DMS53 treated with DMSO at 0.1 percent for 48 hours (cell line): ENCODE measurements at regions not wholly inside any gene's neighbourhood (a gene's known extent, or its start where the extent isn't known, plus 50 kb on each side); places are given as distances from the start of the nearest gene placed in this dataset.
"Not testable (repeated sequence)": the region's sequence is repeated elsewhere in the genome, so short reads cannot be mapped to it uniquely, and the experiment has no call there.

Source experiments
- DNase-seq: peaks from one replicate; lab custom pipeline; 2025; ENCODE audit not compliant: unreplicated experiment; lab: John Stamatoyannopoulos, UW

DNA sequence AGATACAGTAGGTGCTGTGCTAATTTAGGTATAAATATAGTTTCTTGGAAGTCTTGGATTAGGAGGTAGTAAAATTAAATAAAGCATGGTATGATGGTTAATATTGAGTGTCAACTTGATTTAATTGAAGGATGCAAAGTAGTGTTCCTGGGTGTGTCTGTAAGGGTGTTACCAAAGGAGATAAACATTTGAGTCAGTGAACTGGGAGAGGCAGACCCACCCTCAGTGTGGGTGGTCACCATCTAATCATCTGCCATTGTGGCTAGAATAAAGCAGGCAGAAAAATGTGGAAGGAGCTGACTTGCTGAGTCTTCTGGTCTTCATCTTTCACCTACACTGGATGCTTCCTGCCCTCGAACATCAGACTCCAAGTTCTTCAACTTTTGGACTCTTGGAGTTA is 153.7 kb upstream of the GK2 start:
- DNase-seq, result no peak

DNA sequence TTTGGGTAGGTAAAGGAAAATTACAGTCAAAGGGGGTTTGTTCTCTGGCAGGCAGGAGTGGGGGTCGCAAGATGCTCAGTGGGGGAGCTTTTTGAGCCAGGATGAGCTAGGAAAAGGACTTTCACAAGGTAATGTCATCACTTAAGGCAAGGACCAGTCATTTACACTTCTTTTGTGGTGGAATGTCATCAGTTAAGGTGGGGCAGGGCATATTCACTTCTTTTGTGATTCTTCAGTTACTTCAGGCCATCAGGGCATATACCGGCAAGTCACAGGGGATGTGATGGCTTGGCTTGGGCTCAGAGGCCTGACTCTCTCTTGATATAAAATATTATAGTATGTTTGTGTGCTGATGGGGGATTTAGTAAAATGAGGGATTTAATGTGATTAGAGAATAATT is 151.4 kb upstream of the GK2 start:
- DNase-seq, result not testable (repeated sequence)

DNA sequence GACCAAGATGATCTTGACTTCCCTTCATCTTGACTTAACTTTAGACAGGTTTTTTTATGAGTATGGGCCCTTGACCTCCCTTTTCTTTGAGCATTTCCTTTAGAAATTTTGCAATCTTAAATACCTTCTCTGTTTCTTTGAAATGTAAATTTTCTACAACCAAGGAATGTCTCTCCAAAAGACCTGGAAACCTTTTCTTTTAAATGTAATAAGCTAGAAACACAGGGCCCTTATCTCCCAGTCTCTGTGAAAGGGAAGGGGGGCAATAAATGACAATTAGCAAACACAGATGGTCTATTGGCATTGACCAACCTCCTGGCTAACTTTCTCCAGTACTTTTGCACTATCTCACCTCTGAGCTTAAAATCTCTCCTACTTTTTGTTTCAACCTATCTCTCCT is 144.3 kb upstream of the GK2 start:
- DNase-seq, result no peak

DNA sequence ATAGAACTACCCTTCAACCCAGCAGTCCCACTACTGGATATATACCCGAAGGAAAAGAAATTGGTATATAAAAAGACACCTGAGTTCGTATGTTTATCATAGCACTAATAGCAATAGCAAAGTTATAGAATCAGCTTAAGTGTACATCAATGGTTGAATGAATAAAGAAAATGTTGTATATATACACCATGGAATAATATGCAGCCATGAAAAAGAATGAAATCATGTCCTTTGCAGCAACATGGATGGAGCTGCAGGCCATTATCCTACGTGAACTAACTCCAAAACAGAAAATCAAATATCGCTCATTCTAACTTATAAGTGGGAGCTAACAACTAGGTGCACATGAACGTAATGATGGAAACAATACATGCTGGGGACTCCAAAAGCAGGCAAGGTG is 143.5 kb upstream of the GK2 start:
- DNase-seq, result no peak

DNA sequence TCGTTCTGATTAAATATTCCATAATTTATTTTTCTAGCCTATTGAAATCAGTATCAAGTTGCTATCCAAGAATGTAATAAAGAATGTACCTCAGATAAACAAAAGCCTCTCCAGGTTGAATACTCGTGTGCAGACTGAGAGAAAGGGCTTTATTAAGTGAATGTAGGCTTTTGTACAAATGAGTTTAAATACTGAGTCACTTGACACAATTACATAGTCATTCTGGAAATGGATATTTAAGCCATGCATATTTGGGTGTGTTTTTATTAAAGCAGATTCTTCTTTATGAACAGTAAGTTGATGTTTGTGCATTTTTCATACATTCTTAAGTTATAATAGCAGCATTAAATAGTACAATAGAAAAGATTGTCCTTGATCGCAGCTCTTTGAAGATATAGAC is 139.8 kb upstream of the GK2 start:
- DNase-seq, result no peak

DNA sequence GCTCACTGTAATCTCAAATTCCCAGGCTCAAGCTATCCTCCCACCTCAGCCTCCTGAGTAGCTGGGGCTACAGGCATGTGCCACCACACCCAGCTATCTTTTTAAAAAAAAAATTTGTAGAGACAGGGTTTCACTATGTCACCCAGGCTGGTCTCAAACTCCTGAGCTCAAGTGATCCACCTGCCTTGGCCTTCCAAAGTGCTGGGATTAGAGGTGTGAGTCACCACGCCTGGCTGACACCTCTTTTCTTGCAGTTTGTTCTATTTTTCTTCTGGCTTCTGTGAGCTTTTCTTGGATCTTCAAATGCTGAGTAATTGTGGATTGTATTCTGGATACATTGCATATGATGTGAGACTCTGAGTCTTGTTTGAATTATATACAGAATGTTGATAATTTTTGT is 137.3 kb upstream of the GK2 start:
- not testable (repeated sequence) for DNase-seq

DNA sequence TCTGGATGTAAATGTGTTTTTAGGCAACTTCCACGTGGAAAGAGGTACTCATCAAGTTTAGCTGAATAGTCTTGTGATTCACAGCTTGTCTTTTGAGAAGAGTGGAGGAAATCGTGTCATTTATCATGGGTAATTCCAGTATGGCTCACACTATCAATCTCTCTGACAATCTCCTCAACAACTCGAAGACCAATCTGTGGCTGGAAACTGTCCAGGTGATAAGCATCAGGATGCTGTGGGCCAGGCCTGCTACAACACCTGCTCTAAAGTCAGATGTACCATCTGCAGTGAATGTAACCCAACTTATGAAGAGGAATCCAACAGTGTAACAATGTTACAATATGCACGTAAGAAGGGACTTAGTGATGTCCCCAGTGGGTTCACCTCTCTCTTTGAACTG is 132.1 kb upstream of the GK2 start:
- no peak for DNase-seq

DNA sequence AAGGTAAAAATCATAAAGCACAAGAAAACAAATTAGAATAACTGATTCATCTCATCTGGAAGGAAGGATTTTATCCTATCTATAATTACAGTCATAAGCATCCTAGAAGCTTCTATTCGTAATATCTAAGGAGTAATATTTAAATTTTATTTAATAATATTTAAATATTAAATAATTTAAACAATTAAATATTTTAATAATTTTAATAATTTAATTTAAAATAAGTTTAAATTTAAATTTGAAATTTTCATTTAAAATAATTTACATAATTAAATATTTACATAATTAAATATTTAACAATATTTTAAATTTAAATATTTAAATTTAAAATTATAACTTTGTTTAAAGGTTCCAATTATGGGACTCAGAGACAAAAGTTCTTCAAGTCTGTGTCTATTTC is 127.5 kb upstream of the GK2 start:
- no peak for DNase-seq

DNA sequence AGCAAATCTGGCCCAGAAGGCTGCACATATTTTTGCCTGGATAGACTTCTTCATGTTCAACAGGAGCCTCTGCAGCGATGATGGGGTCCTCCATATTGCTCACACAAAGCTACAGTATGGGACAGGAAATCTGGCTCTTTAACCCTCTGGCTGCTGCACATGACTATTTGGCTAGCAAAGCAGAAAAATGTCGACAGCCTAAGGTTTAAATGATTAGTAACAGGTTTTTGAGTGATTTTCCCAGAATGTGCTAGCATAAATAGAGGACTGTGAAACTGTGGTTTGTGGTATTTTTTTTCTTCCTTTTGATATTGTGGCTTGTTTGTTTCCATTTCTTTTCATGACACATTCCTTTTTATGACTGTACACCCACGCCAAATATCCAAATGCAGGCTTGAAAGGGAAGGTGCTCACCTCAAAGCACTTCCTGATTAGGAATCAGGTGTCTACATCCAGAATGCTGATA is 120.2 kb upstream of the GK2 start:
- DNase-seq, result no peak

DNA sequence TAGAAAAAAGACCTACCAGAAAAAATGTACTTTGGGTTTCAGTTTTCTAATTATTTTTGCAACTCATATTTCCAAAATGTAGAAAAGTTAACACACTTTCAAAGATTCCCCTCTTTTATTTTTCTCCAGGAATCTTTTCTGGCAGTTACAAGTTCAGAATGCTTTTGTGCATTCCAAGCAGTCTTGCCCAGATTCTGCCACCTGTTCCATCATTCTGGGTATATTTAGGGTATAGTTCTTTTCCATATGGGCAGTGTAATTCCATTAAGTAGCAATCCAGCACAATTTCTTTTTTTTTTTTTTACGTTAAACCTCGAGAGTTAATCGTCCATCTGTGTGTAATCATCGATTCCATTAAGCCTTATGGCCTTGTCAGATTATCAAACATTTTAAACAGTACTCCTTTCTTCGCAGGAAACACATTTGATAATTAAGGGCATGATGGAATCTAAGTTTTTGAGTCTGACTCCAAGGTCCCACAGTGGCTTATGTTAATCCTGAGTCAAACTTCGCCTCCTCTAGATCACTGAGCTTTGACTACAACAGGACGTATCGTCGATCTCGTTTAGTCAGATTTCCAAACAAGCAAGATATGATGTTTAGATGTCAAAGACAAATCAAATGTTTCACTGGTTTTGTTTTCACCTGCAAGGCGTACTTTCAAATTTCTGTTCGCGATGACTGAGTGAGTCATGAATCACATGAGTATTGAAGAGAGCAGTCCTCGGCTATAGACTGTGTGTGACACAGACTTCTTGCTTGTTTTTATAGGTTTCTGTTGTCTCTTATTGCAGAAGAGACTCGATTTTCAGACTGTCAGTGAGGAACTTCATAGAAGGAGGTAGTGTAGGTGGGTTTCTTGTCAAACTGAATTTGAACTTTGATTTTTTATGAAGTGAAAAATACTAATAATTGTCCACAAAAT is 118.9 kb upstream of the GK2 start:
- no peak for DNase-seq

DNA sequence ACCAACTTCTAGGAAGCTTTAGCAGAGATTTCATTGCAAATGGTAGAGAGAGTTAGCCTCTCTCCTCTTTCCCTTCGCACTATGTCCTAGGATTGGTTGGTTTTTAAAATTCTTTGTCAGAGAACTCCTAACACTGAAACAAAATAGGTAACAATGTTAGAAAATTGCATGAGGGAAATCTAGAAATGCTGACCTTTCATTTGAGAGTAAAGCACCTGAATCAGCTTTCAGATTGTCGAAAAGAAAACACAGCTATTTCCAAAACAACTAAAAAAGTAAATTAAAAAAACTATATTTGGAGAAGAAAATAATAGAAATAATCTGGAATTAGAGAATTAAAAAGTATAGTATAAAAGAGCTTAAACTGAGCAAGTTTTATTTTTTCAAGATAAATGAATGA is 108.1 kb upstream of the GK2 start:
- no peak for DNase-seq

DNA sequence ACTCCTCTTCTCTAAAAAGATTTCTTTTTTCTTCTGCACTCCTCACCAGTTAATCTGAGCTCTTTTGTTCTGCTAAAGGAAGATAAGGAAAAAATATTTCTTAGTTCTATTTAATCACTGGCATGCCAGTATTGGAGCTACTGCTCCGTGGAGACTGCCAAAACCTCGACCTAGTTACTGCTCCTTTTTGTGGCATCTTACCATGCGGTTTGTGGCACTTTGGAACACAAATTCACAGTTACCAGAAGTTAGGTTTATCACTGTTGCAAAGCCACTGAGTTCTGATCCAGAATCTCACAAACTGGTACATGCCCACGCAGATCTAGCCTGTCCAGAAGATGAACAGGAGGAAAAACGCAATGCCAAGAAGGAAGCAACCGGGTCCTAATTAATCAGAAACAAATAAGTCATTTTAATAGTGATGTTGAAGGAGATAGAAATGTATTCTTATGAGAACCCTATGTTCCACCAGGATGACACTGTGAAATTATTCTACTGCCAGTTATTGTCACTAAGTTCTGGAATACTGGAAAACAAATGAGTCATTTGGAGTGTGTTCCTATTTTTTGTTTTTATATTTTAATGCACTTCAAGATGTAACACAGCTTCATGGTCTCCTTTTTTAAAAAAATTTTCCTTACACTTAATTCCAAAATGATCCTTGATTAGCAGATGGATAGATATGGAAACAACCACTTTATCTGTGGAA is 106.7 kb upstream of the GK2 start:
- DNase-seq, result no peak

DNA sequence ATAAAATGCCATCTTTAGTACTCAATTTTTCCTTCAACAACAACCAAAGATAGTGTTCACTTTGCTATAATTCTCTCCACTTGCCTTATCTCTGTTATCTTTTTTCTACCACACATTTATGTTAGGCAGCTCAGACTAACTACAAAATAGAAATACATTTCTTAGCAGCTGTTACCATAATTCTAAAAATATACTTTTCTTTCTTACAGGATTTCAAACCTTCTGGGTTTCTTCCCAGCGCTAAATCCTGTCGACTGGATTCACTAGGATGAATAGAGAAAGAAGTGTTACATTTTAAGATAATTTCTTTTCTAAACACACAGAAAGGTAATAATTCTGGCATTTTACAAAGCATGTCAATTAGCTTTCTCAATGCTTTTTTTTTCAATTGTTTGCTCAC is 105.5 kb upstream of the GK2 start:
- no peak for DNase-seq

DNA sequence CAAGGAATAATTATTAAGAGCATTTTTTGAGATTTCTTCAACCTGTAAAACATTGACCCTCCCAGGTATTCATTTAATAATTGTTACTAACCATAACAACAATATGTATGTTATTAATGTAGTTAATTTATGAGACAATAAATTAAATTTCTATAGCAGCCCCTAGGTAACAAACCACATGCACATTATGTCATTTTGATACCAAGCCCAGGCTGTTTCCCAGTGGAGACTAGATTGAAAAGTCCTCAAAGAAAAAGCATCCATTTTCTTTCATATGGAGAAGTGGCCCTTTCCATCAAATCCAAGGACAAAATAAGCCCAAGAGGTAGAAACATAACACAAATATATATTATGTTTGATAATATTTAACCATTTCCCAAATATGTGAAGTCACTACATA is 104.3 kb upstream of the GK2 start:
- DNase-seq, result no peak

DNA sequence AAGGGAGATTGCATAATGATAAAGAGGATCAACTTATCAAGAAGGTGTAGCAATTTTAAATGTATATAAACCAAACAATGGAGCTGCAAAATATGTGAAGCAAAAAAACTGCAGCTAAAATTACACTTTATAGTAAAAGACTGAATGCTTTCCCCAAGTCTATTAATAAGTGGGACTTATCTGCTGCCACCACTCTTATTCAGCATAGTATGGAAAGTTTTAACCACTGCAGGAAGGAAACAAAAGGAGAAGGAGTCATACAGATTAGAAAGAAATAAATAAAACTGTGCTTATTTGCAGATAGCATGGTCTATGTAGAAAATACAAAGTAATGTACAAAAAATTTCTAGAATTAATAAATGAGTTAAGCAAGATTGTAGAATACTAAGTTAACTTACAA is 94.1 kb upstream of the GK2 start:
- no peak for DNase-seq

DNA sequence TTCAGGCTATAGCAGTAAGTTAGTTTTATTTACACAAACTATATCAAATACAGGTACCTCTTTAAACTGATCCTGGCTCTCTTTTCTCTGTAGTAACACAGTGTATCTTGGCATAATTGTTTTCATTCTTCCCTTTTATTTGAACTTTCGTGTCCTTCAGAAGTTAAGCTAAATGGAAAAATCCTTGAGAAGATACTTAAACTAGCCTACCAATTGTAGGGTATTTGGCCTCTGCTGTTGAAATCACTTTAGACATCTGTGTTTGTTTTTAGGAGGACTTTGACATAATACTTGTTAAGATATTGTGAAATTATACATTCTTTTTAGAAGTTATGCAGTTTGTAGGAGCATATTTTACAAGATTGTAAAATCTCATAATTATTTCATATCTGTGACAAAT is 90.3 kb upstream of the GK2 start:
- no peak for DNase-seq

DNA sequence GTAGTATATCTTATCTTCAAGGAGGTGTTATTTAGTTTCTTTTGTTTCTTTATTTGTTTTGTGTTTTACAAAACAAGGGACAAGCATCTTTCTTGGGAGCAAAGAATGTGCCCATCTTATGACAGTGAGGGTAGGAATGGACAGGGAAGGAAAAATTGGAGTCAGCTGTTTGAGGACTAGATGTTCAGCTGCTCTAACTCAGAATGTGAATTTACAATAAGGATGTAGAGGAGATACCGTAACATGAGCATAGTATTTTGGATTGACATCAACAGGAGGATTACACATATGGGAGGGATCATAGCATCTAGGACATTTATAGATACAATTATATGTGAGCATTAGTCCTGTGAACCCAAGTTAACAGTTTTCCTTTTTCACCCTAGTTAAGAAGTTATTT is 89.0 kb upstream of the GK2 start:
- DNase-seq, result no peak

DNA sequence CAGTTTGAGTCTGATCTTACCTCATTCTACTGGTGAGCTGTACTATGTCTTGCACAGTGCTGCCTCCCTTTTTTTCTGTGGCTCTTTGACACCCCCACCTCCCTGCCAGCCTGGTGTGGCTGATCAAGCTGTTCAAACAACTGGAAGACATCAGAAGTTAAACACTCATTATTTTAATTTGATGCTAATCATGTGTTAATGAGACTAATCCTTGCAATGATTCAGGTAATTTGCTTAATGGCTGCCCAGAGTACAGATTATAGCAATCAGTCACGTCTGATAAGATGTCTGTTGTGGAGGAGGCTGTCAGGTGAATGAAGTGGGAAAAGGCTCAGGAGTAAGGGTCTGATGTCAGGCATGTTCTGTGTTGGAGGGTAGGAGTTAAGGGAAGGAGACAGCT is 87.4 kb upstream of the GK2 start:
- no peak for DNase-seq

DNA sequence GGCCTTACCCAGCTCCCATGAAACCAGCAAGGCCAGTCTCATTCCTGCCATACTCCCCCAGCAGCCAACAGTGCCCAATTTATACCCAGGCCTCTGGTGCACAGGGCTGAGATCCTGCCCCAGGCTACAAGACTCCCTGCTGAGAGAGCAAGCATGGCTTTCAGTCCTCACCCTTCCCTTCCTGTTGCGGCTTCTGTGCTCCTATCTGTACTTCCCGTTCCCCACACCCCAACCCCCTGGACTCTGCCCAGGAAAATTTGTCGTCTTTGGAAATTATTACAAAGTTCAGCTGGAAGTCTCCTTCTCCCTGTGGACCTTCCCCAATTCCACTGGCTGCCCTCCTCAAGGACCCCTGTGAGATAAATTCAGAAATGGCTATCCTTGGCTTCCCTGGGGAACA is 84.1 kb upstream of the GK2 start:
- no peak for DNase-seq

DNA sequence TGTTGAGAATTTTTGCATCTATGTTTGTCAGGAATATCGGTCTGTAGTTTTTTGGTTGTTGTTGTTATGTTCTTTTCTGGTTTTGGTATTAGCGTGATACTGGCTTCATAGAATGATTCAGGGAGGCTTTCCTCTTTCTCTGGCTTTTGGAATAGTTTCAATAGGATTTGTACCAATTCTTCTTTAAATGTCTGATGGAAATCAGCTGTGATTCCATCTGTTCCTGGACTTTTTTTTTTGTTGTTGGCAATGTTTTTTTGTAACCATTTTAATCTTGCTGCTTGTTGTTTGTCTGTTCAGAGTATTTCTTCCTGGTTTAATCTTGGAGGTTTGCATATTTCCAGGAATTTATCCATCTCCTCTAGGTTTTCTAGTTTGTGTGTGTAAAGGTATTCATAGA is 81.5 kb upstream of the GK2 start:
- DNase-seq, result no peak

DNA sequence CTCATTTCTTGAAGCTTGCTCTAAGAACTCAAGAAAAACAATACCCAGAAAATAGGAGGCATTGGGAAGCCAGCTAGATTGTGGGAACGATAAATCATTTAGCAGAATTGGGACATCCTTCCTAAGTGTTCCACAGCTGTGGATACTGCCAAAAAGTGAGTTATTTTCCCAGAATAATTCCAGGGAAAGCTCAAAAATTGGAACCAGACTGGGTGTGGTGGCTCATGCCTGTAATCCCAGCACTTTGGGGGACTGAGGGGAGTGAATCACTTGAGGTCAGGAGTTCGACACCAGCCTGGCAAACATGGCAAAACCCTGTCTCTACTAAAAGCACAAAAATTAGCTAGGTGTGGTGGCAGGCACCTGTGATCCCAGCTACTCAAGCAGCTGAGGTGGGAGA is 68.2 kb upstream of the GK2 start:
- DNase-seq, result no peak

DNA sequence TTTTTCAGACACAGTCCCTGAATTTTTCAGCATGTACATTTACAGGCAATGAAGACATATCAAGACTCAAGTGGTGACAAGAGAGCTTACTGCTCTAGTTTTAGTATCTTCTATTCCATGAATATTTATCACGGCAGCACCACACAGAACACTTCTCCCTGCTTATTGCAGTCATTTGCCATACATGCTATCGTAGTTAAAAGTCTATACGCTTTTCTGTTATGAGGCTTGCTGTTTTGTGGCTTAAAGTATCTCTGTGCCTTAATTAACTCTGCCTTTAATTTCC is 65.4 kb upstream of the GK2 start:
- DNase-seq, result no peak
